CD8-positive, alpha-beta memory T cell (primary cell): ENCODE measurements at regions not wholly inside any gene's neighbourhood (a gene's known extent, or its start where the extent isn't known, plus 50 kb on each side); places are given as distances from the start of the nearest gene placed in this dataset.

ENCODE experiments used
- CTCF ChIA-PET: fragments of 350-600 bp; sonication (Branson Sonifier 250); formaldehyde crosslinking; loops from one replicate; lab custom pipeline; 2021; ENCODE audit warnings: antibody characterized with exemption; lab: Charles Lee
- POLR2A ChIA-PET: fragments of 350-600 bp; sonication (Branson Sonifier 250); formaldehyde crosslinking; loops from one replicate; lab custom pipeline; 2021; ENCODE audit warnings: antibody characterized with exemption; lab: Charles Lee
- DNase-seq, 5 donors: peaks; one replicate each; pipeline versions ENCODE4 v3.0.0 to v3.0.0-alpha.2; 2020 to 2022; ENCODE audit warnings: mixed read lengths in 1 of 5
- H3K27ac ChIP-seq: one replicate; pipeline ENCODE4 v1.7.0; 2013; ENCODE audit warnings: low read depth, mild to moderate bottlenecking, low read length, moderate library complexity
- H3K27me3 ChIP-seq: 2 replicates; pipeline ENCODE4 v1.7.0; 2013; ENCODE audit warnings: low read length, mild to moderate bottlenecking; ENCODE audit not compliant: insufficient read depth, poor library complexity, severe bottlenecking
- H3K36me3 ChIP-seq: 2 replicates; pipeline ENCODE4 v1.7.0; 2013; ENCODE audit warnings: mild to moderate bottlenecking, low read length, moderate library complexity; ENCODE audit not compliant: insufficient read depth
- H3K4me1 ChIP-seq: 2 replicates; pipeline ENCODE4 v1.7.0; 2013; ENCODE audit warnings: mild to moderate bottlenecking, low read length, moderate library complexity; ENCODE audit not compliant: insufficient read depth
- H3K4me3 ChIP-seq: 2 replicates; pipeline ENCODE4 v1.7.0; 2013; ENCODE audit warnings: mild to moderate bottlenecking, low read length
- H3K9me3 ChIP-seq: 2 replicates; pipeline ENCODE4 v1.7.0; 2013; ENCODE audit warnings: mild to moderate bottlenecking, low read length
- H3K27ac Mint-ChIP-seq, 8 donors: one replicate each; pipeline ENCODE4 v1.8.0; 2020 to 2021; ENCODE audit warnings: mixed read lengths in 8 of 8, mild to moderate bottlenecking in 6 of 8, inconsistent platforms in 3 of 8, moderate library complexity in 3 of 8
- H3K27me3 Mint-ChIP-seq, 2 donors: one replicate each; pipeline ENCODE4 v1.8.0; 2020 to 2021; ENCODE audit warnings: mixed read lengths in 2 of 2, mild to moderate bottlenecking in 1 of 2, moderate library complexity in 1 of 2
- H3K36me3 Mint-ChIP-seq, 3 donors: one replicate each; pipeline ENCODE4 v1.8.0; 2020 to 2021; ENCODE audit warnings: mixed read lengths in 3 of 3, inconsistent platforms in 1 of 3, mild to moderate bottlenecking in 1 of 3
- H3K4me1 Mint-ChIP-seq, 3 donors: one replicate each; pipeline ENCODE4 v1.8.0; 2020 to 2021; ENCODE audit warnings: mixed read lengths in 3 of 3, inconsistent platforms in 1 of 3, mild to moderate bottlenecking in 1 of 3
- H3K4me3 Mint-ChIP-seq, 7 donors: one replicate each; pipeline ENCODE4 v1.8.0; 2020 to 2021; ENCODE audit warnings: mixed read lengths in 7 of 7, mild to moderate bottlenecking in 6 of 7, moderate library complexity in 4 of 7, inconsistent platforms in 2 of 7
- H3K9me3 Mint-ChIP-seq, 5 donors: one replicate each; pipeline ENCODE4 v1.8.0; 2020 to 2022; ENCODE audit warnings: mixed read lengths in 5 of 5, mild to moderate bottlenecking in 3 of 5, moderate library complexity in 2 of 5, inconsistent platforms in 1 of 5

GRCh38 chr2:144673456-144673855 is 153.5 kb upstream of the ZEB2 start:
- no peaks in the 10 kb centered on the region for H3K36me3 Mint-ChIP-seq
- H3K4me3 Mint-ChIP-seq, result no peak overlapping the region
- no peak for DNase-seq
- no peak overlapping the region for H3K27ac Mint-ChIP-seq
- no peaks in the 10 kb centered on the region for H3K4me1 ChIP-seq
- H3K4me3 ChIP-seq, result no peak overlapping the region
- no peak overlapping the region for H3K27ac ChIP-seq
- no peaks in the 10 kb centered on the region for H3K9me3 Mint-ChIP-seq
- no peaks in the 10 kb centered on the region for H3K9me3 ChIP-seq
- no peaks in the 10 kb centered on the region for H3K4me1 Mint-ChIP-seq
- POLR2A ChIA-PET, result no interaction called here
- H3K36me3 ChIP-seq, result no peaks in the 10 kb centered on the region
- CTCF ChIA-PET, result no interaction called here
- no peaks in the 10 kb centered on the region for H3K27me3 ChIP-seq
- peaks cover 3 to 7% of the 10 kb centered on the region in 2 donors for H3K27me3 Mint-ChIP-seq

- POLR2A ChIA-PET, result no interaction called here
- no peak overlapping the region for H3K27ac ChIP-seq
- no peaks in the 10 kb centered on the region for H3K9me3 Mint-ChIP-seq
These were observed 152.0 kb upstream of the ZEB2 start for GRCh38 chr2:144671695-144672455.

GRCh38 chr2:144670738-144671137 is 150.8 kb upstream of the ZEB2 start:
- H3K4me3 ChIP-seq, result no peak overlapping the region
- Mint-ChIP-seq H3K27me3 (peaks cover 3 to 7% of the 10 kb centered on the region in 2 donors), H3K27ac (no peak overlapping the region), H3K4me3 (no peak overlapping the region), H3K36me3 (no peaks in the 10 kb centered on the region), H3K9me3 (no peaks in the 10 kb centered on the region), H3K4me1 (no peaks in the 10 kb centered on the region)
- ChIA-PET POLR2A (no interaction called here), CTCF (no interaction called here)
- H3K27ac ChIP-seq, result no peak overlapping the region
- H3K4me1 ChIP-seq, result no peaks in the 10 kb centered on the region
- no peaks in the 10 kb centered on the region for H3K27me3 ChIP-seq
- H3K9me3 ChIP-seq, result no peaks in the 10 kb centered on the region
- no peak for DNase-seq
- no peaks in the 10 kb centered on the region for H3K36me3 ChIP-seq

More at GRCh38 chr2:144671695-144672455, 152.0 kb upstream of the ZEB2 start:
- Mint-ChIP-seq H3K4me1 (no peaks in the 10 kb centered on the region), H3K36me3 (no peaks in the 10 kb centered on the region), H3K4me3 (no peak overlapping the region), H3K27ac (no peak overlapping the region), H3K27me3 (peaks cover 3 to 7% of the 10 kb centered on the region in 2 donors)
- no peak overlapping the region for H3K4me3 ChIP-seq
- no peaks in the 10 kb centered on the region for H3K9me3 ChIP-seq
- H3K27me3 ChIP-seq, result no peaks in the 10 kb centered on the region
- H3K36me3 ChIP-seq, result no peaks in the 10 kb centered on the region
- CTCF ChIA-PET, result no interaction called here
- DNase-seq, result no peak
- H3K4me1 ChIP-seq, result no peaks in the 10 kb centered on the region

GRCh38 chr2:144670080-144670479 is 150.2 kb upstream of the ZEB2 start:
- no peaks in the 10 kb centered on the region for H3K27me3 ChIP-seq
- Mint-ChIP-seq H3K27ac (no peak overlapping the region), H3K4me1 (no peaks in the 10 kb centered on the region), H3K4me3 (no peak overlapping the region), H3K36me3 (no peaks in the 10 kb centered on the region), H3K27me3 (peaks cover 3 to 7% of the 10 kb centered on the region in 2 donors), H3K9me3 (no peaks in the 10 kb centered on the region)
- POLR2A ChIA-PET, result no interaction called here
- DNase-seq, result no peak
- H3K4me1 ChIP-seq, result no peaks in the 10 kb centered on the region
- no peak overlapping the region for H3K4me3 ChIP-seq
- CTCF ChIA-PET, result interaction anchor here (1.5 kb wide), 1 partner anchor 8 kb away, joined by 3 read pairs; no protein-coding TSS in a partner anchor
- H3K27ac ChIP-seq, result no peak overlapping the region
- no peaks in the 10 kb centered on the region for H3K36me3 ChIP-seq
- H3K9me3 ChIP-seq, result no peaks in the 10 kb centered on the region

GRCh38 chr2:144669196-144669987 is 149.5 kb upstream of the ZEB2 start:
- CTCF ChIA-PET, result interaction anchor here (1.5 kb wide), 1 partner anchor 8 kb away, joined by 3 read pairs; no protein-coding TSS in a partner anchor

GRCh38 chr2:144668493-144669110 is 148.7 kb upstream of the ZEB2 start:
- POLR2A ChIA-PET, result no interaction called here

More at GRCh38 chr2:144669196-144669987, 149.5 kb upstream of the ZEB2 start:
- H3K4me1 ChIP-seq, result no peaks in the 10 kb centered on the region
- H3K27me3 ChIP-seq, result no peaks in the 10 kb centered on the region
- Mint-ChIP-seq H3K4me3 (no peak overlapping the region), H3K4me1 (no peaks in the 10 kb centered on the region), H3K36me3 (no peaks in the 10 kb centered on the region), H3K27ac (peak overlapping the region in 1 of 8 donors; percentile 51), H3K9me3 (no peaks in the 10 kb centered on the region), H3K27me3 (peaks cover 3 to 12% of the 10 kb centered on the region in 2 donors)
- H3K27ac ChIP-seq, result no peak overlapping the region
- H3K9me3 ChIP-seq, result no peaks in the 10 kb centered on the region
- H3K36me3 ChIP-seq, result no peaks in the 10 kb centered on the region
- no peak overlapping the region for H3K4me3 ChIP-seq
- no peak for DNase-seq
- POLR2A ChIA-PET, result no interaction called here

GRCh38 chr2:144666032-144666431 is 146.1 kb upstream of the ZEB2 start:
- ChIA-PET POLR2A (no interaction called here), CTCF (no interaction called here)
- Mint-ChIP-seq H3K4me1 (no peaks in the 10 kb centered on the region), H3K27me3 (peaks cover 5 to 15% of the 10 kb centered on the region in 2 donors), H3K4me3 (no peak overlapping the region), H3K36me3 (no peaks in the 10 kb centered on the region), H3K9me3 (no peaks in the 10 kb centered on the region), H3K27ac (no peak overlapping the region)
- H3K27me3 ChIP-seq, result no peaks in the 10 kb centered on the region
- DNase-seq, result no peak
- no peaks in the 10 kb centered on the region for H3K36me3 ChIP-seq
- no peaks in the 10 kb centered on the region for H3K9me3 ChIP-seq
- H3K4me1 ChIP-seq, result no peaks in the 10 kb centered on the region
- no peak overlapping the region for H3K4me3 ChIP-seq
- H3K27ac ChIP-seq, result no peak overlapping the region

More at GRCh38 chr2:144668493-144669110, 148.7 kb upstream of the ZEB2 start:
- Histone ChIP-seq H3K4me3 (no peak overlapping the region), H3K9me3 (no peaks in the 10 kb centered on the region), H3K27ac (no peak overlapping the region), H3K4me1 (no peaks in the 10 kb centered on the region), H3K27me3 (no peaks in the 10 kb centered on the region), H3K36me3 (no peaks in the 10 kb centered on the region)
- Mint-ChIP-seq H3K4me3 (no peak overlapping the region), H3K4me1 (no peaks in the 10 kb centered on the region), H3K36me3 (no peaks in the 10 kb centered on the region), H3K27me3 (peaks cover 5 to 15% of the 10 kb centered on the region in 2 donors), H3K9me3 (no peaks in the 10 kb centered on the region), H3K27ac (no peak overlapping the region)
- CTCF ChIA-PET, result interaction anchor here (1.5 kb wide), 1 partner anchor 9 kb away, joined by 3 read pairs; no protein-coding TSS in a partner anchor
- no peak for DNase-seq

GRCh38 chr2:144663207-144663606 is 143.3 kb upstream of the ZEB2 start:
- Mint-ChIP-seq H3K27ac (no peak overlapping the region), H3K36me3 (no peaks in the 10 kb centered on the region), H3K9me3 (no peaks in the 10 kb centered on the region), H3K4me3 (no peak overlapping the region), H3K4me1 (peaks cover 9 to 14% (median 13%) of the 10 kb centered on the region in 3 donors), H3K27me3 (peaks cover 3 to 7% of the 10 kb centered on the region in 2 donors)
- Histone ChIP-seq H3K36me3 (no peaks in the 10 kb centered on the region), H3K4me1 (peaks cover 7% of the 10 kb centered on the region), H3K9me3 (no peaks in the 10 kb centered on the region), H3K27ac (no peak overlapping the region), H3K4me3 (no peak overlapping the region), H3K27me3 (no peaks in the 10 kb centered on the region)
- no peak for DNase-seq
- POLR2A ChIA-PET, result no interaction called here
- CTCF ChIA-PET, result no interaction called here
